Left ventricle myocardium superior (tissue), 1 donor: ENCODE measurements at regions not wholly inside any gene's neighbourhood (a gene's known extent, or its start where the extent isn't known, plus 50 kb on each side); places are given as distances from the start of the nearest gene placed in this dataset.
"Not testable (repeated sequence)": the region's sequence is repeated elsewhere in the genome, so short reads cannot be mapped to it uniquely, and the experiment has no call there.

Experiments
- ATAC-seq: fragments of 200-7000 bp; cut with Tn5 transposase; one replicate; pipeline ENCODE4 v1.9.1; 2020; ENCODE audit warnings: mild to moderate bottlenecking, moderate library complexity
- DNase-seq: peaks from one replicate; pipeline ENCODE4 v3.0.0-alpha.2; 2020
- intact Hi-C: fragments of 100-400 bp; cut with micrococcal nuclease; formaldehyde crosslinking; loops from one replicate; pipeline ENCODE4 v1.11.0; 2022
- donor health status: DM: no; HTN: yes; CAD: no; lungs with severe emphysema.

GRCh38 chr15:62637950-62638619 is 404.5 kb upstream of the TPM1 start:
- intact Hi-C loops = no loop called here
- ATAC-seq = no peak
- DNase-seq = no peak

GRCh38 chr15:62639432-62639831 is 403.1 kb upstream of the TPM1 start:
- intact Hi-C loops = no loop called here
- ATAC-seq = peak; percentile 76
- DNase-seq = no peak

- intact Hi-C loops = no loop called here
- ATAC-seq = no peak
- DNase-seq = no peak
These were observed 402.5 kb upstream of the TPM1 start for GRCh38 chr15:62639906-62640605.

- intact Hi-C loops = no loop called here
- no peak for DNase-seq
- no peak for ATAC-seq
These were observed 400.7 kb upstream of the TPM1 start for GRCh38 chr15:62641825-62642224.

GRCh38 chr15:62643572-62643971 is 399.0 kb upstream of the TPM1 start:
- intact Hi-C loops = no loop called here
- no peak for DNase-seq
- ATAC-seq = no peak

GRCh38 chr15:62644216-62644888 is 398.2 kb upstream of the TPM1 start:
- DNase-seq (no peak), ATAC-seq (no peak)
- intact Hi-C loops = no loop called here

- intact Hi-C loops = no loop called here
- ATAC-seq (no peak), DNase-seq (no peak)
These were observed 397.4 kb upstream of the TPM1 start for GRCh38 chr15:62644889-62645742.

- intact Hi-C loops = no loop called here
- ATAC-seq = peak; percentile 60
These were observed 395.2 kb upstream of the TPM1 start for GRCh38 chr15:62647202-62647842.

GRCh38 chr15:62647843-62648505 is 394.6 kb upstream of the TPM1 start:
- DNase-seq (no peak), ATAC-seq (no peak)
- intact Hi-C loops = no loop called here

More at GRCh38 chr15:62647202-62647842, 395.2 kb upstream of the TPM1 start:
- peak; percentile 43 for DNase-seq

- DNase-seq (no peak), ATAC-seq (peak; percentile 42)
- intact Hi-C loops = no loop called here
These were observed 393.6 kb upstream of the TPM1 start for GRCh38 chr15:62648954-62649353.

GRCh38 chr15:62649793-62650420 is 392.6 kb upstream of the TPM1 start:
- ATAC-seq = peak; percentile 77
- intact Hi-C loops = loop anchor here (10.0 kb wide), 1 partner anchor 255 kb away; the partner anchor contains the start of gene TLN2
- DNase-seq = peak; percentile 43

- DNase-seq = no peak
- intact Hi-C loops = loop anchor here (10.0 kb wide), 1 partner anchor 258 kb away; the partner anchor contains the start of gene TLN2
- peak; percentile 40 for ATAC-seq
These were observed 389.4 kb upstream of the TPM1 start for GRCh38 chr15:62653122-62653521.

GRCh38 chr15:62656071-62656470 is 386.5 kb upstream of the TPM1 start:
- no peak for ATAC-seq
- intact Hi-C loops = loop anchor here (10.0 kb wide), 1 partner anchor 261 kb away; the partner anchor contains the start of gene TLN2
- DNase-seq = no peak

- not testable (repeated sequence) for DNase-seq
- peak; percentile 69 for ATAC-seq
- intact Hi-C loops = loop anchor here (10.0 kb wide), 1 partner anchor 263 kb away; the partner anchor contains the start of gene TLN2
These were observed 385.0 kb upstream of the TPM1 start for GRCh38 chr15:62657501-62657900.

GRCh38 chr15:62658498-62658897 is 384.0 kb upstream of the TPM1 start:
- ATAC-seq (peak; percentile 75), DNase-seq (no peak)
- intact Hi-C loops = loop anchor here (10.0 kb wide), 1 partner anchor 264 kb away; the partner anchor contains the start of gene TLN2

GRCh38 chr15:62663547-62663946 is 379.0 kb upstream of the TPM1 start:
- ATAC-seq = no peak
- intact Hi-C loops = no loop called here
- DNase-seq = no peak

GRCh38 chr15:62665449-62665848 is 377.1 kb upstream of the TPM1 start:
- ATAC-seq (no peak), DNase-seq (no peak)
- intact Hi-C loops = no loop called here

GRCh38 chr15:62666046-62666445 is 376.5 kb upstream of the TPM1 start:
- DNase-seq = no peak
- intact Hi-C loops = no loop called here
- no peak for ATAC-seq
